Central memory CD4-positive, alpha-beta T cell (primary cell): ENCODE measurements at regions not wholly inside any gene's neighbourhood (a gene's known extent, or its start where the extent isn't known, plus 50 kb on each side); places are given as distances from the start of the nearest gene placed in this dataset.

ENCODE experiments used
- DNase-seq: peaks from one replicate; pipeline ENCODE4 v3.0.0; 2022

DNA sequence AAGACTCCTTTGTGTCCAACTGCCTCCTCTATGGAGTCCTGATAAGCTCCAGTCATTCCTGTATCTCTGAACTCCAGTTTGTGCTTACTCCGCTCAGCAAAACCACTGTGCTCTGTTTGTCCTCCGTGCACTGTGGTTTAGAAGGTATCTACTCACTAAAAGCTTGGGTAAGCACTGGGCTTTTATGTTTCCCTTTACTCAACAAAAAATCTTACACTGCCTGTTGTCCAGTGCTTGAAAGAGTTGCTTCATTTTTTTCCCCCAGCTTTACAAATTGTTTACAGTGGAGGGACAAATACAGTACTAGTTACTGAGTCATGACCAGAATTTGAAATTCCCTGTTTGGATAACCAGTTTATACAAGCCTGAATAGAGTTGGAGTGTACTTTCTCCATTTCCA is 545.3 kb upstream of the FAT1 start:
- DNase-seq = no peak

DNA sequence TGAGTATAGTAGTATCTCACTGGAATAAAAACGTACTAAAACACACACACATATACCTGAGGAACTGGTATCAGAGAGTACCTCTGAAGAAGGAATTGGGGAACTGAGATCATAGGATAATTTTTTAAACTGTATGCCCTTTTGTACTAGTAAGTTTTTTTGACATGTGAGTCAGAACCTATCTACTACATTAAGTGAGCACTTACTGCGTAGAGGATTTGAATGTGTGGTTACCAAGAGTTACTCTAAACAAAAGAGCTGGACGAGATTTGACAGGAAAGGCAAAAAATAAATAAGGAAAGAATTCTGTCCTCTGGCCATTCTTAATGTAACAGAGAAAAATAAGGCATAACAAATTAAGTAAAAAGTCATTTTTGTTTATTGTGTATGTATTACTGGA is 546.5 kb upstream of the FAT1 start:
- DNase-seq = no peak

DNA sequence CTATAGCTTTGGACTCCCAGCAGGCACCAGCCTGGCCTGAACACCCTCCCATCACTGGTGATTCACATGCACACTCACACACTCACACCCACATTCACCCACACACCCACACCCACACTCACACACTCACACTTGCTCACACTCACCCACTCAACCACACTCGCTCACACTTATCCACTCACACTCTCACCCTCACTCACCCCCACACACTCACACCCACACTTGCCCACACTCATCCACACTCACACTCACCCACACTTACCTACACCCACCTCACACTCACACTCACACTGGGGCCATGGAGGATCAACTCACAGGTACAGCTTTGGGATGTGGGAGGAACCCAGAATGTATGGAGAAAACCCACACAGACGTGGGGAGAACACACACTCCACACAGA is 548.2 kb upstream of the FAT1 start:
- no peak for DNase-seq

DNA sequence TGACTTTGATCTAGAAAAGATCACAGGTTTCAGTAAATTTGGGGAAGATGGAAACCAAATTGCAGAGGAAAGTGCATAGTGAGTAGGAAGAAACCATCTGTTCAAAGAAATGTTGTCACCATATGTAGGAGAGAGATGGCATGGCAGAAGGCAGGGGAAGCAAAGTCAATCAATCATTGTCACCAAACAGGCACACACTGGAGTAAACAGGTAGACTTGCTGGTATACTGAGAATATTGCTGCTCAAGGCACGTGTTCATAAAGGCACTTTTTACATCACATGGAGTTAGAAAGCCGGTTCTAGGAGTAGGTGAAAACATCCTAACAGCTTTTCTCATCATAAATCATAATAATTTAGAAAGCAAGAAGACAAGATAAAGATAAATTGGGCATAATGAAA is 550.5 kb upstream of the FAT1 start:
- no peak for DNase-seq

DNA sequence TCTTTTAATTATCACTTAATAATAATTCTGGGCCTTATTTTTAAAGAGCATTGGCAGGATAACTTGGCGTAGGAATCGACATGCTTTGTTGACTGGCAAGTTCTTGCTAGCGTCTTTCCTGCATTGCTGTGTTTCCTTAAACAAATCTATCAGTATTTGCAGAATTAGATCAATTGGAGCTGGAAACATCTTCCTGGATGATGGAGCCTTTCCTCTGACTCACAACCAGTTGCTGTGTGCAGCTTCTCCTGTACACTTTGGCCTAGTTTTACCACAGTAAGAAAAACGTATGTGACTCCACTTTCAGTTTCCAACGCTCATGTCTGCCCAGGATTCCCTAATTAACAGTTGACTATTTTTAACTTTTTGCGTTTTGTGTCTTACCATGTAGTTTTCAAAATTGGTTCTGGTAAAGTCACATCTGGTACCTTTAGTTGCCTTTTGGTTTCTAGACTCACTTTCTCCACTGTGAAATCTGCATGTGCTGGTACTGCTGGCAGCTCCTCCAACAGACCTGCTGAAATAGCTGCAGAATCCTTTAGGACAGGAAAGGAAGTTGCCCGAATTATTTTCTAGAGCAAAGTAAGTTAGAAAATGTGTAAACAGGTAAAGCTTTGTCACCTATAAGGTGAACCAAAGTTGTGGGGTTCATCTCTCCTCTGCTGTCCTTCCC is 553.2 kb upstream of the FAT1 start:
- no peak for DNase-seq

DNA sequence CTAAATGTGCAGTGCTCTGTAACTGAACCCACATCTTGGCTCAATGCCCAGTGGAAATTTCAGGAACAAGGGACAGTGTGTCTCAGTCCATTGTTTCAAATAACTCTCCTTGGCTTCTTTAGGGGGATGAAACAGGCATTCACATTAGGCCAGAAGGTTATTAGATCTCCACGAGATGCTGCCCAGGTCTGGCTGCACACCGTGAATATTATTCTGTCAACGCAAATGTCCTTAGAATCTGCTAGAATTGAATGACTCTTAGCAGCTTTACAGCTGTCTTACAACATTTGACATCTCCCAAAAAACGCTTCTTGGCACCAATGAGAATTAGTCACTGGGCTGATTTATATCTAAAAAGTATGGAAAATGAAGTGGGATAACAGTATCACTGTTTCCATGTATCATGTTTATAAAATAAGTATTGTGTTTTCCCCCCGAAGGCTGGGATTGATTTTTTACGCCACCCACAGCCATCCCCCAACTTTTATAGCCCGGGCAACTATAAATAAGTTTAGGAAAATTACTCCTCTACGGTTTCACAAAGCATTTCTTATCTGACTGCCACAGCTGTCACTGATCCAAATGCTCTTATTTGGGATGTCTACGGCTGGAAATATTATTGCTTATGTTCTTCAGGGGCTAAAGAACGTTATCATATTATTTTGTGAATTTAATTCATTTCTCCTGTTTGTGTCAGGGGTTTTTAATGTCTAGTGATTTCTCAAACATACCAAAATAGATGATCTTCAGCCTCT is 559.7 kb upstream of the FAT1 start:
- DNase-seq = no peak

DNA sequence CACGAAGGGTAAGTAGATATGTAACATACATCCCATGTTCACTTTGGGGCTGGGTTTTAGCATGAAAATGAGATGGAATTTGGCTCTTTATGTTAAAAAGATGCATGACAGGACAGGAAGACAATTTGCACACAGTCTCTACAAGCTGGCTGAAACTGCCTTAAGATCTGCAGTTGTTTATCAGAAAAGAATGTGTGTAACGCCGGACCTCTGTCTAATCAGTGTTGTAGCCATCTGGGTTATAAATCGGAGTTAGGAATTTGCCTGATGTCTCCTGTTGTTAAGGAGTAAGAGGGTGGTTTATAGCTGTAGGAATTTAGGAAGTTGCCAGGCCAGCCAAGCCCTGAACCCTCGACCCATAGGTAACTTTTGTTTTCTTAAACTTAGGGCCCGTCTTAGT is 562.9 kb upstream of the FAT1 start:
- DNase-seq = no peak

DNA sequence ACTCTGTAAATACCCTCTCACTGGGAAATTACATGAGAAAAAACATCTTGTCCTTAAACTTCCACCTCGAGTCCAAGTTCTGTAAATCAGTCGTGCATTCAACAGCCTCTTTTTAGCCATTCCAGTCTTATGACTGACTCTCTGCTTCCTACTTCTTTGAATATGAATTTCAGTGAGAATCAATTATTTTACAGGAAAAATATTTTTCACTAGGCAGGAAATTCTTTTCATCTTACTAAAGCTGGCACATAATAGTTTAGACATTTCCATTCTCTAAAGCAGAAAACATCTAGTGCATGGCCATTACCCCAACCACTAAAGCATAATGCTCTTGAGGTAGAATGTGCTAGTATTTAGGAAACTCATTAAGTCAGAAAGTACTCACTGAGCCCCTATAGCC is 565.7 kb upstream of the FAT1 start:
- DNase-seq = no peak

DNA sequence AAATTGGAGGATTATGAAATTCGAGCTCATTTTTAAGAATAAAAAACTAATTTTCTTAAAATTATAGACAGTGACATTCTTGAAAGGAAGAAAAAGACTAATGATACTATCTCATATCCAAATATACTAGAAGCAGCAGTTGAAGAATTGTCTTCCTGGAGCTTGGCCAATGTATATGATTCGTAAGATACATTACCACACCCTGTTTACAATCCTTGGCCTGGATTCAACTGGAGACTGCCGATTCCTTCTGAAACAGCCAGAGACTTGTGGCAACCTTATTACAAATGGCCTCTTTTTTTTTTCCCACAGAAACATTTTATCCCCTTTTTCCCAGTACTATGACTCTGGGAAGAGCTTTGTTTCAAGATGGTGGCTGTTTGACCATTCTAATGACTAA is 571.2 kb upstream of the FAT1 start:
- DNase-seq = no peak

DNA sequence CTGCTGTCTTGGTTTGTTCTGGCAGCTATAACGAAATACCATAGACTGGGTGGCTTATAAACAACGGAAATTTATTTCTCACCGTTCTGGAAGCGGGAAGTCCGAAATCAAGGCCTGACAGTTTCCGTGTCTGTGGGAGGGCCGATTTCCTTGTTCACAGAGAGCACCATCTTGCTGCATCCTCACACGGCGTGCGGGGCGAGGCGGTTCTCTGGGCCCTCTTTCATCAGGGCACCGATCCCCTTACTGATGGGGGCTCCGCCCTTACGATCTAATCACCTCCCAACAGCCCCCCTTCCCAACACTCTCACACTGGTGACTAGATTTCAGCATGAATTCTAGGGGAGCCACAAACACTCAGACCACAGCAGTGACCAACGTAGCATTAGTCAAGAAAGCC is 578.3 kb upstream of the FAT1 start:
- no peak for DNase-seq

DNA sequence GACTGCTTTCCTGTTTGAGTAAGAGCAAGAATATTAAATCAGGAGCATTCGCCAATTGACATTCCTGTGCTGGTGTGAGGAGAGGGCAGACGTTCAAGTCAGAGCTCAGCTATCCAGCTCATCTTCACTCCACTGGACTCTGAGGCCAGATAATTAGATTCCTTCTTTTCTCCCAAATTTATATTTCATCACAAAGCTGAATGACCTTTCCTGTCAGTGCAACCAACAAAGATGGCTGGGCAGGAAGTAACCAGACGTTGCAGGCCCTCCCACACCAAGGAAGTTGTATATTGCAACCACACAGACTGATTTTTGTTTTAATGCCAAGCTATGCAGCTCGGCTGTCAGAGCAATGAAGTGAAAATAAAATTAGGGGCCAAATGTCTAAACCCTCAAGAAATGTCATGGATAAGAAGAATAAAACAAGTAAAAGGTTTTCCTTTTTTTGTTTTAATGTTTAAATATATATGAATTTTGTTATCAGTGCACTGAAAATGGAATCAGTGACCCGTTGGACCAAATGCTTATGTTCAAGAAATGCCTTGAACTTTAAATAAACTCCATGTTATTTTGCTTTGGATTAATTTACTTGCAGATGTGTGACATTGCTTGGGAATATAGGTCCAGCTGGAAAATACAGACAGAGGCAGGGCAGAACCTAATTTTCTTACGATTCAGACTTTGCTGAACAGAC is 578.9 kb upstream of the FAT1 start:
- no peak for DNase-seq

DNA sequence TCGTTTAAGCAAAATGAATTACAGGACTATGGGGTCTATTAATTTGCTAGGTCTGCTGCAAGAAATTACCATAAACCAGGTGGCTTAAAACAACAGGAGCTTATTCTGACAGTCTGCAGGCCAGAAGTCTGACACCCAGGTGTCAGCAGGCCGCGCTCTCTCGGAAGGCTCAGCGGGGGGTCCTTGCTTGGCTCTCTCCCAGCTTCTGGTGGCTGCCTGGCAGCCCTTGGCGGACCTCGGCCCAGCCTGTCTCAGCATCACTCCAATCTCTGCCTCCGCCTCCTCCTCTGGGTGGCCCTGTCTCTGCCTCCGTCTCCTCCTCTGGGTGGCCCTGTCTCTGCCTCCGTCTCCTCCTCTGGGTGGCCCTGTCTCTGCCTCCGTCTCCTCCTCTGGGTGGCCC is 580.5 kb upstream of the FAT1 start:
- DNase-seq = no peak

DNA sequence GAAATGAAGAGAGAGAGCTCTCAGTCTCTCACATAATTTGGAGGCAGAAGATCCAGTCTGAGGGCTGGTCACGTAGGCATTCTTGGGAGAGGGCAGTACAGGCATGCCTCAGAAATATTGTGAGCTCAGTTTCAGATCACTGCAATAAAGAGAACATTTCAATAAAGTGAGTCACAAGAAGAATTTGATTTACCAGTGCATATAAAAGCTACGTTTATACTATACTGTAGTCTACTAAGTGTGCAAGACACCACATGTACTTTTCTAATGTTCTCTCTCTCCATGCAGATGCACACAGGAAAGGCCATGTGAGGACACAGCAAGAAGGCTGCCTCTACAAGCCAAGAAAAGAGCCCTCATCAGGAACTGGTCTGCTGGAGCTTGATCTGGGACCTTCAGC is 583.5 kb upstream of the FAT1 start:
- DNase-seq = no peak

DNA sequence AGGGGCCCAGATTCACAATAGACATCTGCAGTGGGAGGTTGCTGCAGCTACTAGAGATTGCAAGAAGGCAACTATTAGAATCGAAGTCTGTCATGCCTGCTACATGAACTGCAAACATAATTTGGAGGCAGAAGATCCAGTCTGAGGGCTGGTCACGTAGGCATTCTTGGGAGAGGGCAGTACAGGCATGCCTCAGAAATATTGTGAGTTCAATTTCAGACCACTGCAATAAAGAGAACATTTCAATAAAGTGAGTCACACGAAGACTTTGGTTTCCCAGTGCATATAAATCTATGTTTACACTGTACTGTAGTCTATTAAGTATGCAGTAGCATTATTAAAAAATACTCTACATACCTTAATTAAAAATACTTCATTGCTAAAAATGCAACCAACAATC is 585.8 kb upstream of the FAT1 start:
- no peak for DNase-seq

DNA sequence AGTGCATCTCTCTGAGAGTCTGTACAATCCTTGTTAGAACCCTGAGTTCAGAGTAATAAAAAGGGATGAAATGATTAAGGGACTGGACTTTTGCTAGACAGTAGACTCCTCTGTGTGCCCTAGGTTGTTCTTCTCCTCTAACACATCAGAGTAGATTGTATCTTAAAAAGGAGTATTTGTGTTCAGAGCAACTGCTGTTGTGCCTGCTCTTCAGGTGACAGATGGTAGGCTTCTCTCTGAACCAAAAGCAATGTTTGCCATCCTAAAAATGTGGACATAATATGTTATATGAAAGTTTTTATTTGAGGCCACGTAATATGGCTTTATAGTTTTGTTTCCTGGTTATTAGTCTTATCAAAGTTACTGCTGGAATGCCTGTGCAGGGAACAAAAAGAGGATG is 588.6 kb upstream of the FAT1 start:
- no peak for DNase-seq

DNA sequence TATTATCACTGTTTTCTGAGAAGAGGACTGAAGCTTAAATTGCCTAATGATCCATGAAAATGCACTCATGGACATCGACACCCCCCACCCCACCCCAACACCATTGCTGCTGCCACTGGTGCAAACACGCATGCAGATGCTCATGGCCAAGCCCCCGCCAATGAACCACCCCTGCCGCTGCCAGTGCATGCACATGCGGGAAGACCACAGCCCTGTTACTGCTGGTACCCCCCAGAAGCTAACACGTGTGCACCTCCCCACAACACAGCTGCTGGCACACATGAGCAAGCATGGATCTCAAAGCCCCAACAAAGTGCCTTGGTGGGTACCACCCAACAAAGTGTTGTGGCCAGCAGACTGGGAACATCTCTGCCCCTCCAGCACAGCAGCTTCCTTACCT is 594.1 kb upstream of the FAT1 start:
- no peak for DNase-seq

DNA sequence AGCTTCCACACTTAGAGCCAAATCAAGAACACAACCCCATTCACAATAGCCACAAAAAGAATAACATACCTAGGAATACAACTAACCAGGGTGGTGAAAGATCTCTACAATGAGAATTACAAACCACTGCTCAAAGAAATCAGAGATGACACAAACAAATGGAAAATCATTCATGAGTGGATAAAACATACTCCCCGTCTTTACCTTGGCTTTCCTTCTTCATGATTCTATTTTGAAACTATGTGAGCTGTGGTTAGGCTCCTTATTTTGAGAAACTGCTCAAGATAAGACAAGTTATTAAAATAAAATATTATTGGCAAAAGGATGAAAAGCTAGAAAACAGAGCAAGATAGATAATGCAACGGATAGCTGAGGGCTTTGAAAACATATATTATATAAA is 598.1 kb upstream of the FAT1 start:
- DNase-seq = no peak

DNA sequence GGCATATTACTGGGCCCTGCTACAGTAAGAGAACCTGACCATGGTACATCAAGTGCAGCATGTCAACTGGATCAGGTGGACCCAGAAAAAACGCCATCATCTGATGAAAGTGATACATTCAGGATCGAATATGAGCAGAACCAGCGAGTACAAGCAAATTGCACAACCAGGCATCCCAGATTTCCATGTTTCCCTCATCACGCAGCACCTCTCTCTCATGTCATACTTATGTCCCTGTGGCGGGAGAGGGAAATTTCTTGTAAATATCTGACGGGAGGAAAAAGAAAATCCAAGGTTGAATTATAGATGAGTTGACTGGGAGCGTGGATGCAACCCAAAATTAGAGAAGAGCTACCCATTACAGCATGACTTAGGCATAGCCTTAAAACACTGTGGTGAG is 608.5 kb upstream of the FAT1 start:
- no peak for DNase-seq

DNA sequence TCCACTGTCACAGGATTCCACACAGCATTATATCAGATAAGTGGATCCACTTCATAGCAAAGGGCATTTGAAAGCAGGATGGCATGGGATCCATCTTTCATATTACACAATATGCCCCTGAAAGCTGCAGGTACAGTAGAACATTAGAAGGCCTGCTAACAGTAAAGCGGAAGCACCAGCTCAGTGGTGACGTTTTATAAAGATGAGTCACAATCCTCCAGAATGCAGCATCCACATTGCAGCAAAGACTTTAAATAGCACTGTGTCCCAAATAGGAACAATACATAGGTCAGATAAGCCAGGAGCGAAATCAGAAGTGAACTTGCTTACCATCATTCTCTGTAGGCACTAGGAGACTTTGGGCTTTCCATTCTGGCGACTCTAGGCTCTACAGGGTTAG is 609.5 kb upstream of the FAT1 start:
- no peak for DNase-seq

DNA sequence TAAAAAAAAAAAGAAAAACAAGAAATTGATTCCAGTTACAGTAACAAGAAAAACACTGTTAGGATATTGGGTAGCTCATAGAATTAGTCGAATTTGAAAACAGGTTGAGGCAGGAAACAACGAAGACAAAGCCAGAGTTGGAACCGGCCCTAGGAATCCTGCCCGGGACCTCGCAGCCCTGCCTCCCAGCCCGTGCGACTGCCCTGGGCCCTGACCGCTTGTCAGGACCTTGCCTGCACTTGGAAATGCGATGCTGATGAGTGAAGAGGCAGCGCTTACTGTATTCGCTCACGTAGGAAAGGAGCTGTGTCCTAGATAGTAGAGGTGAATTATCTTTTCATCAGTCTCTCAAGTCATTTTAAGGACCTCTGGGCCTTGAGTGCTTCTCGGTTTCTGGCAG is 611.7 kb upstream of the FAT1 start:
- DNase-seq = no peak

DNA sequence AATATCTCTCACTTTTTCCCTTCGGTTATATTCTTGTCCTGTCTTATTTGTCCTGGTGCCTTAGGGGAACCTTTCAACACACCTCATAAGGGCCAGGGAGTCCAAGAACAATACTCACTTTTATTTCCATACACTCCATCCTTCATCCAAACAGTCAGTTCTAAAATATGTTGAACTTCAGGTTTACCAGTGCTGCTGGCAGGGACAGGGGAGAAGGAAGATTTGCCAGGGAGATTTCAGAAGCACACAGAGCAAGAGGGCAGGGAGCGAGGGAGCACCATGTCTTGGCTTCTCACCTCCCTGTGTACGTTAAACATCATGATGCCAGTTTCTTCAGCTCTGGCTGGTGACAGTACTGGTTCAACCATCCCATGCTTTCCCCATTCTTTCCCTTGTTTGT is 631.1 kb upstream of the FAT1 start:
- DNase-seq = no peak

DNA sequence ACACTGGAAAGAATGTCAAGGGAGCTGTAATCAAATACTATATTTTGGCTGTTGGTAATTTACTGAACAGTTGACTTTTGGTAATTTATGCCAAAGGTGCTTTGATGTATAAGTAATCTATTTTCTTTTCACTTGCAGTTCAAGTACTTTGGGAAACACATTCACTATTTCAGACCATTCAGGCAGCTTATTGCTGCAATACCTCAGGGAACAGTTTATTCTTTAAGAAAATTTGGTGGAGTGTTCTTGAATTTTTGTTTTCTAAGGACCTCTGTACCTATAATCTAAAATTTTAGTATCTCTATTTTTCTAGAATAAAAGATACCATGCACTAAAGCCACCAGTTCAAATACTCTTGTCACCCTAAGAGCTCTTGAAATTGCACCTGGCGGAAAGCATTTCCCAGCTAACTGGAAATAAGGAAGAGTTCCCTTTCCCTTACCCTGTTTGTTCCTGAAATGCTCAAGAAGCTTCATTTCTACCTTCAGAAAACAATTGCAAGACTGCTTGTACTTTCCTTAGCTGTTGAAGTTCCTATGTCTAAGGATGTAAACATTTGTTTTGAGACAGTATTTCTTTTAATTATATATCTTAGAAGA is 633.5 kb upstream of the FAT1 start:
- DNase-seq = no peak

DNA sequence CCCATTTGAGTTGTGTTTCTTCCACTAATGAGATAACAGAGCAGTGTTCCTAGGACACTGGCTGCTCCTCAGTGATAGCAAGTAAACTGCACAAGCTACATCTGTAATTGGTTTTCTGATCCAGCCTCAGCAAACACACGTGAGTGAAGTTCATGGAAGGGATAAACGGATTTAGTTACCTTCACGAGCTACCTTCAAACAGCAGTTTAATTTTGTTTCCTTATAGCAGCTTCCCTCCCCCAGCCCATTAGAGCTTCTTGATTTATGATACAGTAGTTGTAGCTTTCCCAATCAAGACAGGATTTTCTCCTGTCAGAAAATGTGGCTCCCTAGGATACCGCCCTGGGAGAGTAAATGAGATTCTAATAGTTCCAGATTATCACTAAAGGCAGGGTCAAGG is 634.2 kb upstream of the FAT1 start:
- DNase-seq = no peak
